IMR-90 (cell line): ENCODE measurements at regions not wholly inside any gene's neighbourhood (a gene's known extent, or its start where the extent isn't known, plus 50 kb on each side); places are given as distances from the start of the nearest gene placed in this dataset.

ENCODE experiments used
- CTCF ChIP-seq: conservative IDR thresholded peaks from 2 replicates; pipeline ENCODE4 v1.5.1; 2012; ENCODE audit warnings: mild to moderate bottlenecking, low read depth, low read length, improper control_type of control experiment
- NFE2L2 ChIP-seq: fragments of 150-350 bp; IDR thresholded peaks from 2 replicates; pipeline ENCODE4 v1.6.1; 2016; ENCODE audit warnings: low read depth, mild to moderate bottlenecking, low read length
- POLR2A ChIP-seq: IDR thresholded peaks from 2 replicates; pipeline ENCODE4 v1.6.1; 2012; ENCODE audit warnings: mild to moderate bottlenecking, low read depth, low read length
- RAD21 ChIP-seq: IDR thresholded peaks from 2 replicates; pipeline ENCODE4 v1.6.1; 2012; ENCODE audit warnings: low read length, improper control_type of control experiment
- SMC3 ChIP-seq: fragments of 150-350 bp; IDR thresholded peaks from 2 replicates; pipeline ENCODE4 v1.6.1; 2016; ENCODE audit warnings: low read depth, mild to moderate bottlenecking, antibody characterized with exemption, low read length, moderate library complexity
- USF2 ChIP-seq: fragments of 150-350 bp; IDR thresholded peaks from 2 replicates; pipeline ENCODE4 v1.6.1; 2017; ENCODE audit warnings: mild to moderate bottlenecking, antibody characterized with exemption, low read length, low read depth

- TF ChIP-seq NFE2L2 (no peak), SMC3 (no peak), POLR2A (no peak), CTCF (no peak), USF2 (no peak), RAD21 (no peak)
Observed at GRCh38 chr16:81168406-81168805, 70.1 kb upstream of the BCO1 start.
